Gastrocnemius medialis (tissue), 4 donors: ENCODE measurements at regions not wholly inside any gene's neighbourhood (a gene's known extent, or its start where the extent isn't known, plus 50 kb on each side); places are given as distances from the start of the nearest gene placed in this dataset.
A peak's percentile ranks its signal among the peaks of the same experiment; 100 is the strongest.

ENCODE experiments used
- ATAC-seq, 2 donors: fragments of 150-250 bp; one replicate each; pipeline ENCODE4 v1.9.1; 2016
- DNase-seq, 2 donors: peaks; one replicate each; pipeline ENCODE4 v3.0.0-alpha.2; 2019
- H3K27ac ChIP-seq, 4 donors: fragments of 200-600 bp; sonication (generic); 1 replicate in 1 of 4; 2 replicates in 3 of 4; pipeline ENCODE4 v1.5.1; 2016 to 2018; ENCODE audit warnings: mild to moderate bottlenecking in 2 of 4, moderate library complexity in 1 of 4
- H3K27me3 ChIP-seq, 3 donors: fragments of 200-600 bp; sonication (generic) in 2 of 3; 1 replicate in 1 of 3; 2 replicates in 2 of 3; pipeline versions ENCODE4 v1.5.1 to v1.6.0; 2016 to 2019; ENCODE audit warnings: mild to moderate bottlenecking in 1 of 3, moderate library complexity in 1 of 3
- H3K36me3 ChIP-seq, 2 donors: fragments of 200-600 bp; sonication (generic) in 1 of 2; one replicate each; pipeline ENCODE4 v1.5.1; 2017 to 2018
- H3K4me1 ChIP-seq, 2 donors: fragments of 200-600 bp; sonication (generic) in 1 of 2; one replicate each; pipeline ENCODE4 v1.5.1; 2016 to 2017; ENCODE audit warnings: mild to moderate bottlenecking in 2 of 2
- H3K4me3 ChIP-seq, 4 donors: fragments of 200-600 bp; sonication (generic) in 3 of 4; 1 replicate in 1 of 4; 2 replicates in 3 of 4; pipeline ENCODE4 v1.5.1; 2016 to 2019; ENCODE audit warnings: mild to moderate bottlenecking in 2 of 4
- H3K9me3 ChIP-seq, 3 donors: fragments of 200-600 bp; sonication (generic) in 2 of 3; 1 replicate in 1 of 3; 2 replicates in 2 of 3; pipeline ENCODE4 v1.5.1; 2016 to 2019
- CTCF ChIP-seq, 5 experiments: fragments of 450-650 bp in 3 of 5; fragments of 200-600 bp in 2 of 5; sonication (generic) in 2 of 5; IDR thresholded peaks in 4 of 5; conservative IDR thresholded peaks in 1 of 5; 1 replicate in 4 of 5; 2 replicates in 1 of 5; pipeline ENCODE4 v1.5.1; 2016 to 2019; ENCODE audit warnings: antibody characterized with exemption in 5 of 5, mild to moderate bottlenecking in 3 of 5, moderate library complexity in 3 of 5
- POLR2A ChIP-seq, 2 donors: fragments of 450-650 bp; IDR thresholded peaks; one replicate each; pipeline ENCODE4 v1.6.1; 2017; ENCODE audit warnings: antibody characterized with exemption in 2 of 2, mild to moderate bottlenecking in 2 of 2, moderate library complexity in 2 of 2
- in situ Hi-C, 4 donors: fragments of 200-750 bp; cut with MboI; loops; one replicate each; pipeline versions ENCODE4 v1.15.0 to v1.8.0; 2017; ENCODE audit warnings: low sequenced_read_pairs in 4 of 4
- intact Hi-C: fragments of 100-400 bp; cut with DNase I; formaldehyde crosslinking; loops from one replicate; pipeline ENCODE4 v1.15.1; 2023; ENCODE audit warnings: low total_unique reads

GRCh38 chr11:76268498-76268897 lies 62.2 kb upstream of the WNT11 start:
- Histone ChIP-seq H3K4me3 (no peak overlapping the region), H3K4me1 (no peaks in the 10 kb centered on the region), H3K36me3 (no peaks in the 10 kb centered on the region), H3K27me3 (no peaks in the 10 kb centered on the region), H3K27ac (no peak overlapping the region), H3K9me3 (no peaks in the 10 kb centered on the region)
- in situ Hi-C loops (no loop called here), intact Hi-C loops (no loop called here)
- ATAC-seq, result no peak
- no peak for DNase-seq
- TF ChIP-seq POLR2A (IDR thresholded peaks at IDR 0.05) (no peak), CTCF (IDR thresholded peaks at IDR 0.05 in 4 of 5, conservative IDR thresholded peaks at IDR 0.05 in 1 of 5) (no peak)

- TF ChIP-seq CTCF (IDR thresholded peaks at IDR 0.05 in 4 of 5, conservative IDR thresholded peaks at IDR 0.05 in 1 of 5), result no peak
- no peak for TF ChIP-seq POLR2A (IDR thresholded peaks at IDR 0.05)
- in situ Hi-C loops, result no loop called here
- DNase-seq (no peak), ATAC-seq (no peak)
- H3K27me3 ChIP-seq, result no peaks in the 10 kb centered on the region
- intact Hi-C loops, result no loop called here
- H3K36me3 ChIP-seq, result no peaks in the 10 kb centered on the region
- H3K4me1 ChIP-seq, result no peaks in the 10 kb centered on the region
- no peaks in the 10 kb centered on the region for H3K9me3 ChIP-seq
- no peak overlapping the region for H3K4me3 ChIP-seq
- H3K27ac ChIP-seq, result peak overlapping the region in 3 of 4 donors; percentile 39 to 57 (median 55)
Observed at GRCh38 chr11:76267556-76267955, 61.3 kb upstream of the WNT11 start.

GRCh38 chr11:76266286-76267100 lies 60.2 kb upstream of the WNT11 start:
- in situ Hi-C loops, result no loop called here
- DNase-seq, result peak in 1 of 2 donors; percentile 58
- peak overlapping the region; percentile 39 to 57 (median 54) for H3K27ac ChIP-seq
- TF ChIP-seq CTCF (IDR thresholded peaks at IDR 0.05 in 4 of 5, conservative IDR thresholded peaks at IDR 0.05 in 1 of 5) (no peak), POLR2A (IDR thresholded peaks at IDR 0.05) (no peak)
- no peaks in the 10 kb centered on the region for H3K9me3 ChIP-seq
- H3K27me3 ChIP-seq, result no peaks in the 10 kb centered on the region
- H3K4me3 ChIP-seq, result no peak overlapping the region
- H3K36me3 ChIP-seq, result no peaks in the 10 kb centered on the region
- H3K4me1 ChIP-seq, result no peaks in the 10 kb centered on the region
- intact Hi-C loops, result no loop called here
- peak; percentile 57 to 66 for ATAC-seq

GRCh38 chr11:76265771-76266241 lies 59.5 kb upstream of the WNT11 start:
- Histone ChIP-seq H3K27ac (peak overlapping the region; percentile 39 to 57 (median 46)), H3K9me3 (no peaks in the 10 kb centered on the region), H3K4me3 (no peak overlapping the region), H3K27me3 (no peaks in the 10 kb centered on the region), H3K36me3 (no peaks in the 10 kb centered on the region), H3K4me1 (no peaks in the 10 kb centered on the region)
- peak; percentile 45 to 60 for ATAC-seq
- DNase-seq, result peak; percentile 18 to 74
- no peak for TF ChIP-seq POLR2A (IDR thresholded peaks at IDR 0.05)
- no peak for TF ChIP-seq CTCF (IDR thresholded peaks at IDR 0.05 in 4 of 5, conservative IDR thresholded peaks at IDR 0.05 in 1 of 5)
- intact Hi-C loops, result no loop called here
- in situ Hi-C loops, result no loop called here
